ENCODE measurements at regions not wholly inside any gene's neighbourhood (a gene's known extent, or its start where the extent isn't known, plus 50 kb on each side); places are given as distances from the start of the nearest gene placed in this dataset.

DNA sequence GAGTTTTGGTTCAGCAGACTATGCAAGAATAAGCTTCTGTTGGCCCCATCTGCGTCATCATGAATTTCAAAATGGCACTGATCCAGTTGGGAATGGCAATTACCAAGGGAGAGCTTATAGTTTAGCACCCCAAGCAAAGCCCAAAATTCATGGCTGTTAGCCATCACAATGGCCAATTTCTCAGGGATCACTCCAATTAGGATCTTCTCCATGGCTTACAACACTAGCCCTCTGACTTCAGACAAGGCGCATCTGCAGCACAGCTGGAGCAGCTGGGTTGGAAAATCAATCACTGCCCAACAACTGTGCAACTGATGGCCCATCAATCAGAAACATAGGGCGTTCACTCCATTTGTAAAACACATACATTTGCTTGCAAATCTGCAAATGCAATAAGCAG, 273.6 kb downstream of the SRBD1 start:
- H3K4me1 Mint-ChIP-seq (ENCODE audit: low read depth, unreplicated experiment) = peaks cover 28% of the 10 kb centered on the region
- H3K36me3 Mint-ChIP-seq (ENCODE audit: unreplicated experiment) = no peaks in the 10 kb centered on the region
- H3K27ac Mint-ChIP-seq (ENCODE audit: unreplicated experiment) = no peak overlapping the region
- H3K27me3 Mint-ChIP-seq (ENCODE audit: unreplicated experiment) = peaks cover 4% of the 10 kb centered on the region
- DNase-seq = no peak
- TF ChIP-seq, protein P1, sequence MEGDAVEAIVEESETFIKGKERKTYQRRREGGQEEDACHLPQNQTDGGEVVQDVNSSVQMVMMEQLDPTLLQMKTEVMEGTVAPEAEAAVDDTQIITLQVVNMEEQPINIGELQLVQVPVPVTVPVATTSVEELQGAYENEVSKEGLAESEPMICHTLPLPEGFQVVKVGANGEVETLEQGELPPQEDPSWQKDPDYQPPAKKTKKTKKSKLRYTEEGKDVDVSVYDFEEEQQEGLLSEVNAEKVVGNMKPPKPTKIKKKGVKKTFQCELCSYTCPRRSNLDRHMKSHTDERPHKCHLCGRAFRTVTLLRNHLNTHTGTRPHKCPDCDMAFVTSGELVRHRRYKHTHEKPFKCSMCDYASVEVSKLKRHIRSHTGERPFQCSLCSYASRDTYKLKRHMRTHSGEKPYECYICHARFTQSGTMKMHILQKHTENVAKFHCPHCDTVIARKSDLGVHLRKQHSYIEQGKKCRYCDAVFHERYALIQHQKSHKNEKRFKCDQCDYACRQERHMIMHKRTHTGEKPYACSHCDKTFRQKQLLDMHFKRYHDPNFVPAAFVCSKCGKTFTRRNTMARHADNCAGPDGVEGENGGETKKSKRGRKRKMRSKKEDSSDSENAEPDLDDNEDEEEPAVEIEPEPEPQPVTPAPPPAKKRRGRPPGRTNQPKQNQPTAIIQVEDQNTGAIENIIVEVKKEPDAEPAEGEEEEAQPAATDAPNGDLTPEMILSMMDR (IDR thresholded peaks at IDR 0.05; ENCODE audit: partially characterized antibody, unreplicated experiment) = no peak
- peaks cover 4% of the 10 kb centered on the region for H3K9me3 Mint-ChIP-seq (ENCODE audit: unreplicated experiment)
- H3K4me3 Mint-ChIP-seq (ENCODE audit: unreplicated experiment) = no peak overlapping the region

DNA sequence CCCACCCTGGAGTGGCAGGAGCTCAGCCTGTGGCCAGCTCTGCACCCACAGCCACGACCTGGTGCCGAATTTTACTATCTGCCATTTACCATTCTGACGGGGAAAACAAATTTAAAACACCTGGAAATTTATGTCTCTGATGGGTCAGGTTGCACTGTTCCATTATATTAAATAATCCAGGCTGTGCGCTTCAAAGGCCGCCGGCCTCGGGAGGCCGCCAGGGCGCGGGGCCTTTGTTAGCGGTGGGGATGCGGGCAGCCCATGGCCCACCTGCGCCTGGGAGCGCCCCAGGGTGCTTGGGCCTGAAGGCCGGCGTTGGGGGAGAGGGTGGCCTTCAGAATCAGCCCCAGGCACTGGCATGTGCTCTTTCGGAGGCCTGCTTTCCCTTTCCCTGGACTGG, 276.9 kb downstream of the SRBD1 start:
- no peak overlapping the region for H3K4me3 Mint-ChIP-seq (ENCODE audit: unreplicated experiment)
- no peak overlapping the region for H3K27ac Mint-ChIP-seq (ENCODE audit: unreplicated experiment)
- no peak for DNase-seq
- no peaks in the 10 kb centered on the region for H3K36me3 Mint-ChIP-seq (ENCODE audit: unreplicated experiment)
- TF ChIP-seq, protein P1 (IDR thresholded peaks at IDR 0.05; ENCODE audit: partially characterized antibody, unreplicated experiment) = no peak
- H3K9me3 Mint-ChIP-seq (ENCODE audit: unreplicated experiment) = peaks cover 1% of the 10 kb centered on the region
- H3K4me1 Mint-ChIP-seq (ENCODE audit: low read depth, unreplicated experiment) = peaks cover 14% of the 10 kb centered on the region
- peaks cover 7% of the 10 kb centered on the region for H3K27me3 Mint-ChIP-seq (ENCODE audit: unreplicated experiment)

DNA sequence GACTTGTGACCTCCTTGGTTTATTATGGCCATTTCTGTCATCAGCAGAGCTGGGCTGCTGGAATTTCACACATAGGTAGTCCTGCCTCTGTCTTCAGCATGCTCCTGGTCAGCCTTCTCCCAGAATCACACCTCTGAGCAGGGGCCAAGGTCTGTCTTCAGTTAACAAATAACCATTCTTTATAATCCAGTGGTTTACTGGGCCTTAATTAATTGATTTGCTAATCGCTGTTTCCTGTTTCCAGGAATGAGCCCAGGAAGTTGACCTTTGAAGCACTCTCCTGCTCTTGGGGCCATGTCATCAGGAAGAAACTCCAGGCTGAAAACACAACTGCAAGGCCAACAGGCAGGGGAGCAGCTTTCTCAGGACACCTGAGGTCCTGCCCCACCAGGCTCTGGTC, 278.5 kb downstream of the SRBD1 start:
- DNase-seq = no peak
- Mint-ChIP-seq H3K27ac (ENCODE audit: unreplicated experiment) (no peak overlapping the region), H3K9me3 (ENCODE audit: unreplicated experiment) (peaks cover 3% of the 10 kb centered on the region), H3K4me3 (ENCODE audit: unreplicated experiment) (no peak overlapping the region), H3K36me3 (ENCODE audit: unreplicated experiment) (peaks cover under 1% of the 10 kb centered on the region), H3K27me3 (ENCODE audit: unreplicated experiment) (peaks cover 7% of the 10 kb centered on the region), H3K4me1 (ENCODE audit: low read depth, unreplicated experiment) (peaks cover 14% of the 10 kb centered on the region)
- TF ChIP-seq, protein P1 (IDR thresholded peaks at IDR 0.05; ENCODE audit: partially characterized antibody, unreplicated experiment) = no peak

DNA sequence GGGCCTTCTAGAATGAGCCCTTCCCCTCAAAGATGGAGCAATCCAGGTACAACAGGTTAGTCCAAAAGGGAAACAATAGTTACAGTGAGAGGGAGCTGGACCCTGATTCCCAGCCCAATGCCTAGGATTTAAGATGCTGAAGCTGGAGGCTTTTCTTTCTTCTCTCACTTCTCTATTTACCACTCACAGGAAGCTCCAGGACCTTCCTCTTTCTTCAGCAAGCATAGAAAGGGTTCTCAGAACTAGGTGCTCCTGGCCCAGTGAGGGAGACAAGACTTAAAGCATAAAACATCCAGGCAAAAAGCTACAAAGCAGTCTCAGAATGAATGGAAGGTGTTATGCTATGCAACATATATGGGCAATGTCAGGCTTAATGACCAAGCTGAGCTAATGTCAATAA, 279.0 kb downstream of the SRBD1 start:
- H3K4me3 Mint-ChIP-seq (ENCODE audit: unreplicated experiment) = no peak overlapping the region
- H3K27ac Mint-ChIP-seq (ENCODE audit: unreplicated experiment) = no peak overlapping the region
- H3K4me1 Mint-ChIP-seq (ENCODE audit: low read depth, unreplicated experiment) = peaks cover 14% of the 10 kb centered on the region
- H3K27me3 Mint-ChIP-seq (ENCODE audit: unreplicated experiment) = peaks cover 7% of the 10 kb centered on the region
- TF ChIP-seq, protein P1 (IDR thresholded peaks at IDR 0.05; ENCODE audit: partially characterized antibody, unreplicated experiment) = no peak
- peaks cover 5% of the 10 kb centered on the region for H3K36me3 Mint-ChIP-seq (ENCODE audit: unreplicated experiment)
- peaks cover 3% of the 10 kb centered on the region for H3K9me3 Mint-ChIP-seq (ENCODE audit: unreplicated experiment)
- no peak for DNase-seq

DNA sequence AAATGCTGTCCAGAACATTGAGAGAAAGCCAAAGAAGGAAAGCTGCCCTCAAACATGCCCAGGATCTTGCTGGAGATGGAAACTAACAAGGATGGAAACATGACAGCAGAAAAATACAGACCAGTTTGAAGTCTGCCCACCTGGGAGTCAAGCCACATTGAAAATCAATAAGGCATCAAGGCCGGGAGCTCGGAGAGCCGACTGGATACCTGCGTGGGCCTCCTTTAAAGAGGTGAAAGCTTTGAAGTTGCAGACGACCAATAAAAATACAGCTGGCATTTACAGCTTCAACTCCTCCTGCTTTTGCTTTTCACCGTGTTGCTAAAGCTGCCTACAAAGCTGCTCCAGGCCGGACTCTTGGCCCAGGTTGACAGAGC, 279.7 kb downstream of the SRBD1 start:
- H3K27me3 Mint-ChIP-seq (ENCODE audit: unreplicated experiment) = peaks cover 7% of the 10 kb centered on the region
- DNase-seq = no peak
- peaks cover 3% of the 10 kb centered on the region for H3K9me3 Mint-ChIP-seq (ENCODE audit: unreplicated experiment)
- H3K27ac Mint-ChIP-seq (ENCODE audit: unreplicated experiment) = no peak overlapping the region
- TF ChIP-seq, protein P1 (IDR thresholded peaks at IDR 0.05; ENCODE audit: partially characterized antibody, unreplicated experiment) = no peak
- H3K4me3 Mint-ChIP-seq (ENCODE audit: unreplicated experiment) = no peak overlapping the region
- peaks cover 14% of the 10 kb centered on the region for H3K4me1 Mint-ChIP-seq (ENCODE audit: low read depth, unreplicated experiment)
- peaks cover 5% of the 10 kb centered on the region for H3K36me3 Mint-ChIP-seq (ENCODE audit: unreplicated experiment)
